HG03432 (cell line): ENCODE measurements at regions not wholly inside any gene's neighbourhood (a gene's known extent, or its start where the extent isn't known, plus 50 kb on each side); places are given as distances from the start of the nearest gene placed in this dataset.
"Not testable (repeated sequence)": the region's sequence is repeated elsewhere in the genome, so short reads cannot be mapped to it uniquely, and the experiment has no call there.

Experiments used
- ATAC-seq: cut with Tn5 transposase; IDR thresholded peaks from one replicate; pipeline ENCODE4 v1.9.1; 2021; ENCODE audit warnings: mild to moderate bottlenecking, moderate library complexity; ENCODE audit not compliant: unreplicated experiment

- no peak for ATAC-seq
These were observed 463.0 kb upstream of the KLHL1 start for GRCh38 chr13:70571221-70571620.

GRCh38 chr13:70568571-70568970 is 460.3 kb upstream of the KLHL1 start:
- peak; percentile 86 for ATAC-seq

- ATAC-seq, result no peak
These were observed 436.5 kb upstream of the KLHL1 start for GRCh38 chr13:70544706-70545105.

- ATAC-seq, result no peak
These were observed 433.2 kb upstream of the KLHL1 start for GRCh38 chr13:70541451-70541850.

- ATAC-seq, result no peak
These were observed 426.2 kb upstream of the KLHL1 start for GRCh38 chr13:70534466-70534865.

- ATAC-seq, result no peak
These were observed 421.4 kb upstream of the KLHL1 start for GRCh38 chr13:70529652-70530051.

GRCh38 chr13:70527599-70527998 is 419.3 kb upstream of the KLHL1 start:
- no peak for ATAC-seq

GRCh38 chr13:70523622-70524021 is 415.4 kb upstream of the KLHL1 start:
- no peak for ATAC-seq

GRCh38 chr13:70520275-70521036 is 412.2 kb upstream of the KLHL1 start:
- no peak for ATAC-seq

GRCh38 chr13:70518081-70518480 is 409.8 kb upstream of the KLHL1 start:
- no peak for ATAC-seq

GRCh38 chr13:70516226-70516625 is 408.0 kb upstream of the KLHL1 start:
- ATAC-seq, result no peak

GRCh38 chr13:70511861-70512417 is 403.7 kb upstream of the KLHL1 start:
- not testable (repeated sequence) for ATAC-seq

GRCh38 chr13:70505809-70506208 is 397.6 kb upstream of the KLHL1 start:
- ATAC-seq, result no peak

GRCh38 chr13:70502944-70503343 is 394.7 kb upstream of the KLHL1 start:
- ATAC-seq, result no peak

GRCh38 chr13:70490320-70490935 is 382.2 kb upstream of the KLHL1 start:
- no peak for ATAC-seq

- ATAC-seq, result no peak
These were observed 376.7 kb upstream of the KLHL1 start for GRCh38 chr13:70484931-70485330.

GRCh38 chr13:70483599-70484276 is 375.5 kb upstream of the KLHL1 start:
- no peak for ATAC-seq

- ATAC-seq, result no peak
These were observed 365.7 kb upstream of the KLHL1 start for GRCh38 chr13:70473907-70474306.

- no peak for ATAC-seq
These were observed 360.8 kb upstream of the KLHL1 start for GRCh38 chr13:70469077-70469476.

- no peak for ATAC-seq
These were observed 349.2 kb upstream of the KLHL1 start for GRCh38 chr13:70457474-70457873.

GRCh38 chr13:70448820-70449219 is 340.6 kb upstream of the KLHL1 start:
- ATAC-seq, result no peak
